ENCODE measurements at regions not wholly inside any gene's neighbourhood (a gene's known extent, or its start where the extent isn't known, plus 50 kb on each side); places are given as distances from the start of the nearest gene placed in this dataset.
"Not testable (repeated sequence)": the region's sequence is repeated elsewhere in the genome, so short reads cannot be mapped to it uniquely, and the experiment has no call there.

DNA sequence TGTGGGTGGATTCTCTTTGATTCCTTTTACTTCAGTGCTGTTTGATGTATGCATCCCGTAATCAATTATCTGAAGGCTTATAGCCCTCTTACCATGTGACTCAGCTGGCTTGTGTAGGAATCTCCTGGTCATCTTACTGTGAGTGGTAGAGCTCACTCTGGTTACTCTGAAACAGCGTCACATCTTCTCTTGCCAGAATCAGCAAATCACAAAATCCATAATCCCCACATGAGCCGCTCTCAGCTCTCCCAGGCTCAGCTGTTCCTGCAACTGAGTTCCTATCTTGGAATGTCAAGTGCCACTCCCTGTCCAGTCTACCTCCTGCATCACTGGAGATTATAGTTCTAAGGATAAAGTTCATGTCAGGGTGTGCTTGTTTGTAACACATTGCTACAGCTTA lies 278.0 kb downstream of the FBXO8 start:
- DNase-seq, result no peak

DNA sequence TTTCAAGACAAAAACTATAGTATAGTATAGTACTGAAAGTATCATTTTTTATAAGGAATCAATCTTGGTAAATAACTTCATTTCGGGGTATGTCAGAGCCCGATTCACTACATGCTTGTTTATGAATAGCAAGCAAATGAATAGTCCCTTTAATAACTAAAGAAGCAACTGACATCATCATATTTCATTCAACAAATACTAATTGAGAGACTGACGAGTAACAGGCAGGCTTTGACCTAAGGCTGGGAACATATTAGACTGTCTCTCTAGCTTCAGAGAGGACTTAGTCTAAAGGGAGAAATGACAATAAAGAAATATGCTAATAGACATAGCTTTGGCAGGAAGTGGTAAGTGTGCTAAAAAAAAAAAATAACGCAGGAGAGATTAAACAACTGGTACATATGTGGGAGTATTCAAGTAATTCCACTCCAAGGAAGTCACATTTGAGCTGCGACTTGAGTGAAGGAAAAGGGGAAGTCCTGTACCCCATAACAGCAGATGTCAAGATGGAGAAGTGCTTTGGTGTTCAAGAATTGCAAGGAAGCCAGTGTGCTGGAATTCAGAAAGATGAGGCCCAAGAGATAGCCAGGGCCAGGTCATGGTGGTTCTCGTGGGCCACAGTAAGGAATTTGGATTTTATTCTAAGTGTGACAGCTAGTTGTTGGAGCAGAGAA lies 284.9 kb downstream of the FBXO8 start:
- DNase-seq, result no peak

DNA sequence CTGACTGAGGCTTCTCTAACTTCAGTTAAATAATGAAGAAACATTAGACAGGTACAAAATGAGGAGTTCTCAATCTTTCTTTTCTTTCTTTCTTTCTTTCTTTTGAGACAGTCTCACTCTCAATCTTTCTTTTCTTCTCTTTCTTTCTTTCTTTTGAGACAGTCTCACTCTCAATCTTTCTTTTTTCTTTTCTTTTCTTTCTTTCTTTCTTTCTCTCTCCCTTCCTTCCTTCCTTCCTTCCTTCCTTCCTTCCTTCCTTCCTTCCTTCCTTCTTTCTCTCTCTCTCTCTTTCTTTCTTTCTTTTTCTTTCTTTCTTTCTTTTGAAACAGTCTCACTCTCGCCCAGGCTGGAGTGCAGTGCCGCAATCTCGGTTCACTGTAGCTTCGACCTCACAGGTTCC lies 287.7 kb downstream of the FBXO8 start:
- not testable (repeated sequence) for DNase-seq

DNA sequence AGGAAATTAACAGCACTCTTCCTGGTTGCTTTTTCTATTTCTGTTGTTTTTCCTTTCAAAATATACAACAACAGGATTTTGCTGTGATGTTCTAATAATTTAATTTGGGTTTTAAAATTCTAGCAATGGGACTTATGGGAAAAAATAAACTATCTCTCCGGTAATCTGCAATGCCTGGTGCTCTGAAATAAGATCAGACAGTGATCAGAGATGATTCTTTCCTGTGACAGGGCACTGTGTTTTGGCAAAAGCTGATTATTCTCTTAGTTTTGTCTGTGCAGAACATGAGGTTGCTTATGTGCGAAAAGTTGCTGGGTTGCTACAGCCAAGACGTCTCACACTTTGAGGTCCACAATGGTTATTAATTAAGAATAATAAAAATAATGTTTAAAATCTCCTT lies 291.7 kb downstream of the FBXO8 start:
- no peak for DNase-seq

DNA sequence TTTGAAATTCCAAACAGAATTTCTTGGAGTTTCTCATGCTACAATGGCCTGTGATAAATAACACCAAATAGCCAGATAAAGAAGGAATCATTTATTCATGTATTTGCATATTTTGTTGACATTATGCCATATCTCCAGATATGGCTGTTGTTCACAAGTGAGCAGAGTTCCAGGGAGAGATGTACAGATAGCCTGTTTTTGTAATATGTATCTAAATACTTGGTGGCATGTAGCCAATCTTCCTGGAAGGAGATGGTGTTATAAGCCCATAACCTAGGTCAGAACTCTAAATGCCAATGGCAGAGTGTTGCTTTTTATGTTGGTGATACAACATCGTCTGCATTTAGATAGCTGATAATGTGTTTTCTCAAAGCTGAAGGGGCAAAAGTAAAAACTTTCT lies 292.2 kb downstream of the FBXO8 start:
- no peak for DNase-seq

DNA sequence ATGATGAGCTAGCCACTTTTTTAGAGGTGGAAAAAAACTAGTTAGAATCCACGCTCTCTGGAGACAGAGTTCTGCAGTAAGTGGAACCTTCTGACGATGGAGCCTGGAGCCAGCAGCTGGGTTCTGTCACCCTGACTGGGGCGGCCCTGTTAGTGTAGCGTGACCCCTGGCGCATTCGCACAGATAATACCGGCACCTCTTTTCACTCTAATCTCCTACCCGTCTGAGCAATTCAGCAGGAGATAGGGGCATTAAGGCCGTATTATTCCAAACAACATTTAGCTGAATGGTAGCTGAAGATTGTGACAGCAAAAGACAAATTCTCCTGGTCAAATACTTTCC lies 292.6 kb downstream of the FBXO8 start:
- no peak for DNase-seq

DNA sequence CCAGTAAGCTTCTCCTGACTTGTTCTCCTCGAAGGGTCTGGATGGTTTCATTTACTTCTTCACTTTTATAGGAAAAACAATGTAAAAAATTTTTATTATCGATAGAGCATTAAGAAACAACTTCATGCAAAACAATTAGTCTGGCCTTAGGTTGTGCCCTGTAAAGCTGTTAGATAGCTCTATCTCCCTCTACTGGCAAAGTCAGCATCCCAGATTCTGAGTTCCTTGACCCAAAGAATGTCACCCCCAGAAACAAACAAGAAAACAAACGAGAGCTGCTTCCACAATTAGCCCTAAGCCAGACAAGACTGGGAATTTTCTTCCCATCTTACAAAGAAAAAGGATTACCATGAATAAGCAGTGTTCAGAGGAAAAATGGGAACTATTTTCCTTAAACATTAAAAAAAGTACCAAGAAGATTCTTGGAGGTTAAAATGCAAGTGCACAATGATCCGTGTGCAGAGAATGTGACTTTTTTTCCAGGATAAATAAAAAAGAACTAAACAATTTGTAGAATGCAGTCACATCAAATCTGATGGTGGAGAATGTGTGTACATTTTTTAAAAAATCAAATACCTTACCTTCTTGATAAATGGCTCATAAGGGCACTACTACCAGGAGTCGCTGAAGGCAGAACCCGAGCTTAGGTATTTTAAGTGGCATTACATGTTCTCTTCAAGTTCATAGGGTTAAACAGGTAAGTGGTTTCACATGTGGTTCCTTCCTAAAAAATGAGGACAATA lies 293.2 kb downstream of the FBXO8 start:
- DNase-seq, result no peak

DNA sequence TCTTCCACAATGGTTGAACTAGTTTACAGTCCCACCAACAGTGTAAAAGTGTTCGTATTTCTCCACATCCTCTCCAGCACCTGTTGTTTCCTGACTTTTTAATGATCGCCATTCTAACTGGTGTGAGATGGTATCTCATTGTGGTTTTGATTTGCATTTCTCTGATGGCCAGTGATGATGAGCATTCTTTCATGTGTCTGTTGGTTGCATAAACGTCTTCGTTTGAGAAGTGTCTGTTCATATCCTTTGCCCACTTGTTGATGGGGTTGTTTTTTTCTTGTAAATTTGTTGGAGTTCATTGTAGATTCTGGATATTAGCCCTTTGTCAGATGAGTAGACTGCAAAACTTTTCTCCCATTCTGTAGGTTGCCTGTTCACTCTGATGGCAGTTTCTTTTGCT lies 319.9 kb downstream of the FBXO8 start:
- DNase-seq, result not testable (repeated sequence)

DNA sequence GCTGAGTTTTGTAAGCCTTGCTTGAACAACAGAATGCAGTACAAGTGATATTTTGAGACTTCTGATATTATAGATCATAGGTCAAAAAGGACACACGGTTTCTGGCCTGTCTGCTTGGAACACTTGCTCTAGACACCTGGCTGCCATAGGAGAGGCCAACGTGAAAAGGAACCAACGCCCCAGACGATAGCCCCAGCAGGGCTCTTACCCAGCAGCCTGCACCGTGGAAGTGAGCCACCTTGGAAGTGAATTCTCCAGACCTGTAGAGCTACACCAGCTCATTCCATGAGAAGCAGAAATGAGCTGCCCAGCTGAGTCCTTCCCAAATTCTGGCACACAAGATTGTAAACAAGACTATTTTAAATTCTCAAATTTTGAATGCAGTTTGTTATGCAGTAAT lies 323.1 kb downstream of the FBXO8 start:
- no peak for DNase-seq

DNA sequence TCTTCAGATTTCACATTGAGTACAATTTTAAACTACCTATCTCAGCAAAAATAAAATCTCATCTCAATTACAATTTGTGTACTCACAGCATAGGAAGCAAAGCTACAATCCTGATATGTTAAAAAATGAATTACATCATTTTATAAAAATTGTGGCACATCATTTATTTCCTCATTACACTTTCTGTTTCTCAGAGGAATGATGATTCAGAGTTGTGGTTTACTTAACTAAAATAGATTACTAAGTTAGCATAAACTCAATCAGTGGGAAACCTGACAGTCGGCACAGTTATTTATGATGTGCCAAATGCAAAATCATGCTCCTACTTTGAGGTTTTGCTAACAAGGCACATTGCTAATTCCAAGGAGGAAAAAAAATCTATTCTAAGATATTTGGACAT lies 325.0 kb downstream of the FBXO8 start:
- DNase-seq, result no peak

DNA sequence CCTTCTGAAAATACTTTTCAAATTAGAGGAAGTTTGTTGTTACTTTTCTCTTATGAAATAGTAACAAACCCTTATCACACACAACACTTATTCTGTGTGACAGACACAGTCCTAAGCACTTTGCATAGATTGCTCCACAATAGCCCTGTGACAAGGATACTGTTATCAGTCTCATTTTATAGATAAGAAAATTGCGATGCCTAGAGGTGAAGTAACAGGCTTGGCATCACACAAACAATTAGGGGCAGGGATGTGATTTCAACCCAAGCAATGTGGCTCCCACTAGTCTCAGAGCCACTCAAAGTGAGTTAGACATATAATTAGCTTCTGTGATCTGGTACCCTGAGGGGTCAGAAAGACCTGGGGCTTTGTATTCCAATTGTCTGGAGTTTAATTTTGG lies 339.9 kb downstream of the FBXO8 start:
- no peak for DNase-seq

DNA sequence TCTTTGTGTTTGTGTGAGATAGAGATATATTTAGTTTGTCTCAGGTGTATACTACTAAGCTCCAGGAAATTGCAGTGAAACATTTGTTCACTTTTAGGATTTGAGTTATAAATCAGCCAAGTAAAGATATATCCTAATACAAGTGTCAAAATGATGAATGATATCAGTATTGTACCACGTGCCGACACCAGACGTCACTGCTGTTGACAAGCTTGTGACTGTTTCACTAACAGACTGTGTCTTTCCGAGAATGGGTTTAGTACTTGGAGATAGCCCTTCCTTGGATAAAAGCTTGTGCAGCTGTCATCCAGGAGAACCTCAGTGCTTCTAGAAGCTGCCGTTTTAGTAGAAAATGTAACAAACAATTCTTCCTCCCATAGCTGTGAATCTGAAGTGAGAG lies 343.3 kb downstream of the FBXO8 start:
- DNase-seq, result no peak

DNA sequence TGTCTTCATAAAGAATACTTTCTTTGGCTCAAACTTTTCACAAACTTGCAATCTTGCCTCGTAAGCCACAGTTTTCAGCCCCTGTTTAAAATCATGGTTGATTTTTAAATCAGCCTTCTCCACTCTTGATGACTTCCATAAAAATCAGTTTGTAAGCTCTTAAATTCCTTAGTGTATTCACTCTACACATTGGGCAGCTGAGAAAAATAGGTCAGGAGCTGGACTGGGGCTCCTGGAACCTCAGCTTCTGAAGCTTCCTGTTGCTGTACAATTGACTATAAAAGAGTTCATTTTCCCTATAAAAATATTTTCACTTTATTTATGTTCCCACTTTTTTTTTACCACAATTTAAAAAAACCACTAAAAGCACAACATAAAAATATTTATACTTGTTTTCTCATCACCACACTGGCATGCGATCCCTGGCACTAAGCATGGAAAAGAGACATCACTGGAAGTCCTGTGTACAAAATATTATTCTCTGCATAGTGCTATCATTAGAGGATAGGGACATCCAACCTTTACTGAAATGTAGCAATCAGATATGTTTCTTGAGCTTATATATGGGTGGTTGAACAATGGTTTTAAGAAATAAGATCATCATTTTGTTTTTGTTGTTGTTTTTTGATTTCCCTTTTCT lies 345.7 kb downstream of the FBXO8 start:
- no peak for DNase-seq

DNA sequence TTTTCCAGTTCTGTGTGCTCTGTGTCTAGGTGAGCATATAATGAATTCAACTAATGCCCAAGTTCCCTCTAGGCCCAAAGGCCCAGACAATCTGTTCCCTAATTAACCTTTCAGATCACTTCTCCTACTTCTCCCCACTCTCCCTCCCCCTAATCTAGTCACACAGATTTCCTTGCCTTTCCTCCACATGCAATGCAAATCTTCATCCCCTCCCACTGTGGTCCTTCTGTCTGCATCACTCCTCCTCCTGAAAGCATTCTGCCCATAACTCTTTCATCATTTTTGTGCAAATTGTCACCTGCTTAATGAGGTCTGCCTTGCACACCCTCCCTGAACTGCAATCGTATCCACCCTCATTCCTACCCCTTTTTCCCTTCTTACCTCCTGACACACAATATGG lies 346.6 kb downstream of the FBXO8 start:
- DNase-seq, result no peak

DNA sequence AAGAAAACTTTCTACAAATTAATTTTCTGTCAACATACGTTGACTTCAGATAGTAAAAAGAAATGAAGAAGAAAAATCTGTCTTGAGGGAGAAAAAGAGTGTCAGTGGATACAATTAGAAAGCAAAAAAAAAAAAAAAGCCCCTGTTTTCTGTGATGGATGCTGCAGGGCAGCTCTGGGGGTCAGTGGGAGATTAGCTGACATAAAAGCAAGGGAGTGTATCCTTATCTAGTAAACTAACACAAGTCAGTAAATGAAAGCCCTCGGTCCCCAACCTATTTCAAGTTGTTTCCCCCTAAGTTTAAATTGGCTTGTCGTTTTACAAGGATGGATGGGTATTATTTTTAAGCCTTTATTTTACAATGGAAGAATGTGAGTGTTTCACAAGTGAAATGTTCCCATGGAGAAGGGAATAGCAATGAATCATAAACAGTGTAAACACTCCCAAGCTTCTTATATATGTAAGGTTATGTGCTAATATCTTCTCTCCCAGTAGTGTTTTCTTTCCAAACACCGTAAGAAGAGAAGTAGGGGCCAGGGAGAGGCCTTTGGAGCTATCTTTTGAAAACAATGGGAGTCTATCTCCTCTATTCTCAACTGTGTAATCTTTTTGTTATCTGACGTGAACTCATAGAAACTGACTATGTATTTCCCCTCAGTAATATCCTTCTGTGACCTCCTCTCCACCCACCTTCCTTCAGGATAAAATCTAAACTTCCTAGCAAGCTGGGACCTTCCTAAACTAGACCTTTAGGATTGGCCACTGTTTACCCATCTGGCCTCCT lies 347.7 kb downstream of the FBXO8 start:
- no peak for DNase-seq

DNA sequence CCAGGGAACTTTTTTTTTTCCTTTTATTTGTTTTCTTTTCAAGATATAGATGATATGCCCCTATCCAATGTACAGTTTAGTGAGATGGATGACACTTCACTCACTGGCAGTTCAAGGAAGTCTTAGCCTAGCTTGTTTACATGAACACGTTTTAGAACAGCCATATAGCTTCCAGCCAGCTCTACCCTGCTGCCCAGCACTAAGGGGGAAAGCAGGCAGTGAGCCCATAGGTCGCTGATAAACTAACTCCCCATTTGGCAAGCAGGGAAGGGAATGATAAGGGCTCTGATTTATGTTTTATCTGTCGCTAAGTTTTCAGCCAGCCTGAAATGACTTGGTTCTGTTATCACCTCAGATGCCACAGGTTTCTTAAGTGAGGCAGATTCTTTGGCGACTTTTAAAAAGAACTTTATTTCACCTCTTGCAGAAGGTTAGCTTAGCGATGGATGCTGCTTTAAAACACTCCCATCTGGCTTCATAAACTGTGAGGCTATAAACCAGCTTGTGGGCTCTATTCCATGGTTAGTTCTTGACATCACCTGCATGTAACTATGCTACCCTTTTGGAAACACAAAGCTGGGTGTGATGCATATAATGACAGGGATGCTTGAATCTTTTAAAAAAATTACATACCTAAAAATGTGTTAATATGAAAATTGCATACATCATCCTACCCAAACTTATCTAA lies 348.4 kb downstream of the FBXO8 start:
- DNase-seq, result no peak

DNA sequence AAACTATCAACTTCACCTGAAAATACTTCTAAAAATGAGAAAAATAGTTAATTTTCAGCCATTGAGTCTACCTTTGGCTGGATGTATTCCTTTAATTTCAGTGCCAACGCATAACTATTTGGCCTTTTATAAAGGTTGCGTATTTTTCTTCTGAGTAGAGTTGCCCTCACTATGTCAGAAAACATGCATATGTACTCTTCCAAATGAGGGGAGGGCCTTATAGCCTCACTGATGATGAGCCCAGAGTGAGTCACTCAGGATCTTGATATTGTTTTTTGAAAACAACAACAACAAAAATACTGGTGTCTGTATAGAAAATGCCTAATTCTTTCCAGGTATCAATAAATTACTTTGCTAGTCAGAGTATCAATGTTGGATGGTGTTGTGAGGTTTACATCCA lies 349.3 kb downstream of the FBXO8 start:
- DNase-seq, result no peak

DNA sequence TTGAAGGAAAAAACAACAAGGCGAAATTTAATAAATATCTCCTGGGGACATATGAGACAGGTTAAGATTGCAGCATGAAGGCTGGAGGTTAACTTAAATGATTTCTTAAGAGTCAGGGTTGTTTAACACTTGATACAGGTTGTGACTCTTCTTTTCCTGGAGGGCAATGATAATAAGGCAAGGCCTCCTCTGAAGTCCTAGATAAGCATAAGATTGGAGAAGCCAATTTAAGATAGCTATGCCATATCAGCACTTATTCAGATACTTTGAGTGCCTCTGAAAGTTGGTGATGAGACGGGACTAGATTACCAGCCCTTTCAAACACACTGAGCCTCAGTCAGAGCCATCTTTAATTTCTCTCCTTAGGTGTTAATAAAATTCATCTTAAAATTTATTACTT lies 350.8 kb downstream of the FBXO8 start:
- no peak for DNase-seq

DNA sequence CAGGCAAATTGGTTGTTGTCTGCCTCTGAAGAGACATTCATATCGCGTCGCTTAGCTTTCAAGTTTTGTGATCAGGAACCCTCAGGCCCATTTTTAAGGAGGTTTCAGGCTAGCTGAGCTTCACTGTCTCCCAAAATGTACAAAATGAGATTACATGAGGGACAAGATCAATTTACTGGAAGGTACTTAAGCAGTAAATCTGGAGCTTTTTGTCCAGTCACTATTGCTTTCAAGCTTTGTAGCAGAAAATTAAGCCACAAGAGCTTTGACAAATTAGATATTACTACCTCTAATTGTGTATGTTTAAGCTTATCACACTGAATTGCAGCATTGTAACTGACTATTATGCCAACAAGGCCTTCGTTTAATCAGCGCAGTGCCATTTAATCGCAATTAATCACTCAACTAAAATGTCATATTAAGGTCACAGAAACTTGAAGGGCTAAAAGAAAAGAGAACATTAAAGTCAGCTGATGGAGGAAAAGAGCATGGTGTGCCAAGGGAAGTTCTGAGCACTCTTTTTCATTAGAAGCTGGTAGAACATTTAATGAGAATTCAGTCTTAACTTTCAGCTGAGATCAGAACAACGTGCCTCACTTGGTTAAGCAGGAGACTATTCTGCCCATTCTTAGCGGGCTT lies 353.0 kb downstream of the FBXO8 start:
- DNase-seq, result no peak

DNA sequence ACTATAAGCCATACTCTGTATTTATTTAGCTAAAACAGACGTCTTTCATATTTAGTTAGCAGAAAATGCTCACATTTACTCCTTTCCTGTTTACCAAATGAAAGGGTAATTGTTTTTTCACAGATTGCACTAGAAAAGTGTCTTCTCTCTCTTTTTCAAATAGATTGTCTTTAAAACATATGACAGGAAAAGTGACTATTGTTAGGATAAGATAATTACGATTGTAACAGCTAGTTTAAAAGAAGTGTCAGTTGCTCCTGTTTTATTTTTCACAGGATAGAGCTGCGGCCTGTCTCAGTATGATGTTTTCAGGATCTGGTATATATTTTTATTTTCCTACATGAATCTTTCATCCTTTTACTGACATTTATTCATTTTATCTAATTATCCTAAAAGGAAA lies 353.5 kb downstream of the FBXO8 start:
- no peak for DNase-seq

DNA sequence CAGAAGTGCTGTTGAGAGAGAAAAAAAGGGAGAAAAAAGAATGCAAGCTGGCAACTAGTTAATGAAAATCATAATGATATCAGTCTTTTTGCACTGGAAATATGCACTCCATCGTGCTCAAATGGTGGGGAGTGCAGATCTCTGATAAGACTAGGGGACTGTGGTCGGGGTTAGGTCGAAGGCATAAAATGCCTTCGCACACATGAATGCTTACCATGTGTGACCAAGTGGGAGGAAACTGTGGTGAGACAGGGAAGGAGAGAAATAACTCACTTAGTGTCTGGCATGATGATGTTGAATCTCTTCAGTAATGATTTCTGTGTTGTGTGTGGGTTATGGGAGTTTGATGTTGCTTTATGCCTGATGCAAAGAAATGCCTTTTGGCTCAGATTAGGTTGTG lies 358.9 kb downstream of the FBXO8 start:
- no peak for DNase-seq

DNA sequence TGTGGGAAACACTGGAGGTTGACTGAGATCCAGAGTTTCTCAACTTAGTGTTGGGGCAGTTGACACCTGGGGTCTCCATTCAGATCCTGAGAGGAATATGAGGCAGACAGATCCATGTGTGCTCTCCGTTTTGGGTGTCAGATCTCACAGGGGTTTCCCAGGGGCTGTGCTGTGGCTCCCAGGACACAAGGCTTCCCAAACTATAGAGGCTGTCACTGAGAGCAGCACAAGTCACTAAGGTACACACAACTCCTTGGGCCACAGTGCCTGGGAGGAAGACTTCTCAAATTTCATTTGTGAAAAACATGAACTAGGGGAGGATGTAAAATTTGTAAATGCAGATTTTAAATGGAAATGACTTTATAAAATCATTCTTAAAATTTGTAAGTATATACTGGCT lies 363.6 kb downstream of the FBXO8 start:
- no peak for DNase-seq

DNA sequence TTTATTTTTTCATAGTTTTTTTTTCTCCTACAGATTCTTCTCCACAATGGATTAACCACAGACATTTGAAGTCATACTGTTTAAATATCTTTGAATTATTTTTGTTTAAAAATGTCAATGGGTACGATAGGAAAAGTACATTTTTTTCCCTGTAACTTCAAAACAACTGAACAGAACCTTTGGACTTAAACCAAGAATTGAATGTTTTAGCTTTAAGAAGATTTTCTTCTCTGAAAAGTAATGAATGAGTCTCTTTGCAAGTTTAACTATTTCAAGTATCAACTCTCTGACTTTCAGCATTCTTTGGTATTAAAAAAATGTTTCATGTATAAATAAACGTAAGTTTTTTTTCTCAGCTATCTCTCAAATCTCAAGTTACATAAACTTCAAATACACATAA lies 364.3 kb downstream of the FBXO8 start:
- no peak for DNase-seq
